ENCODE measurements at regions not wholly inside any gene's neighbourhood (a gene's known extent, or its start where the extent isn't known, plus 50 kb on each side); places are given as distances from the start of the nearest gene placed in this dataset.

GRCh38 chr2:17191223-17191622, 327.0 kb downstream of the RAD51AP2 start:
- H3K4me3 ChIP-seq, result no peak overlapping the region
- no peaks in the 10 kb centered on the region for H3K27me3 ChIP-seq
- H3K4me1 ChIP-seq, result no peaks in the 10 kb centered on the region
- intact Hi-C loops (cut with DNase I; ENCODE audit: low total_unique reads), result no loop called here
- 76 to 78% methylated on average over 4 of the region's 4 CpGs for WGBS, 2 donors
- no peak overlapping the region for H3K27ac ChIP-seq
- TF ChIP-seq CTCF (IDR thresholded peaks at IDR 0.05) (no peak), POLR2A (IDR thresholded peaks at IDR 0.05) (no peak)
- DNase-seq, result no peak
- H3K36me3 ChIP-seq (ENCODE audit: low read depth, missing control alignments), result no peaks in the 10 kb centered on the region
- no peaks in the 10 kb centered on the region for H3K9me3 ChIP-seq

GRCh38 chr2:17190527-17190926, 327.7 kb downstream of the RAD51AP2 start:
- no peak for DNase-seq
- H3K4me1 ChIP-seq, result no peaks in the 10 kb centered on the region
- no peak for TF ChIP-seq CTCF (IDR thresholded peaks at IDR 0.05)
- no peak for TF ChIP-seq POLR2A (IDR thresholded peaks at IDR 0.05)

GRCh38 chr2:17188721-17189120, 329.5 kb downstream of the RAD51AP2 start:
- Histone ChIP-seq H3K27me3 (no peaks in the 10 kb centered on the region), H3K27ac (no peak overlapping the region), H3K4me1 (no peaks in the 10 kb centered on the region), H3K9me3 (no peaks in the 10 kb centered on the region), H3K4me3 (no peak overlapping the region), H3K36me3 (ENCODE audit: low read depth, missing control alignments) (no peaks in the 10 kb centered on the region)
- WGBS, 2 donors, result 50 to 80% methylated on average over 1 of the region's 1 CpG
- DNase-seq, result no peak
- intact Hi-C loops (cut with DNase I; ENCODE audit: low total_unique reads), result no loop called here
- TF ChIP-seq CTCF (IDR thresholded peaks at IDR 0.05), result no peak
- TF ChIP-seq POLR2A (IDR thresholded peaks at IDR 0.05), result no peak

More at GRCh38 chr2:17190527-17190926, 327.7 kb downstream of the RAD51AP2 start:
- intact Hi-C loops (cut with DNase I; ENCODE audit: low total_unique reads), result no loop called here
- no peak overlapping the region for H3K27ac ChIP-seq
- H3K36me3 ChIP-seq (ENCODE audit: low read depth, missing control alignments), result no peaks in the 10 kb centered on the region
- H3K27me3 ChIP-seq, result no peaks in the 10 kb centered on the region
- H3K9me3 ChIP-seq, result no peaks in the 10 kb centered on the region
- 89 to 90% methylated on average over 4 of the region's 4 CpGs for WGBS, 2 donors
- H3K4me3 ChIP-seq, result no peak overlapping the region

GRCh38 chr2:17184512-17184911, 333.7 kb downstream of the RAD51AP2 start:
- 68 to 77% methylated on average over 2 of the region's 2 CpGs for WGBS, 2 donors
- H3K4me3 ChIP-seq, result no peak overlapping the region

More at GRCh38 chr2:17184512-17184911, 333.7 kb downstream of the RAD51AP2 start:
- DNase-seq, result no peak
- intact Hi-C loops (cut with DNase I; ENCODE audit: low total_unique reads), result no loop called here
- H3K27me3 ChIP-seq, result no peaks in the 10 kb centered on the region
- H3K9me3 ChIP-seq, result no peaks in the 10 kb centered on the region
- no peaks in the 10 kb centered on the region for H3K4me1 ChIP-seq
- TF ChIP-seq POLR2A (IDR thresholded peaks at IDR 0.05) (no peak), CTCF (IDR thresholded peaks at IDR 0.05) (no peak)
- H3K36me3 ChIP-seq (ENCODE audit: low read depth, missing control alignments), result no peaks in the 10 kb centered on the region
- no peak overlapping the region for H3K27ac ChIP-seq

All from testis (tissue), 2 donors.